ENCODE measurements at regions not wholly inside any gene's neighbourhood (a gene's known extent, or its start where the extent isn't known, plus 50 kb on each side); places are given as distances from the start of the nearest gene placed in this dataset.

GRCh38 chr2:10223932-10224720 lies 78.6 kb upstream of the HPCAL1 start:
- no peak for DNase-seq (ENCODE audit: low read depth in 2 of 2)

GRCh38 chr2:10224734-10225133 lies 78.0 kb upstream of the HPCAL1 start:
- no peak for TF ChIP-seq CTCF (conservative IDR thresholded peaks at IDR 0.05 in 1 of 2, IDR thresholded peaks at IDR 0.05 in 1 of 2; ENCODE audit: low read depth in 1 of 2, low read length in 2 of 2)
- TF ChIP-seq EZH2 (IDR thresholded peaks at IDR 0.05; ENCODE audit: low read length, missing control alignments) = no peak
- Histone ChIP-seq H2AFZ (ENCODE audit: low read length) (no peak overlapping the region), H3K27ac (ENCODE audit: insufficient read depth, low read length) (no peak overlapping the region), H3K9me3 (ENCODE audit: control insufficient read depth, insufficient read depth, low read depth, low read length) (no peaks in the 10 kb centered on the region), H3K36me3 (ENCODE audit: control insufficient read depth, insufficient read depth, low read length) (no peaks in the 10 kb centered on the region), H3K4me2 (ENCODE audit: extremely low read depth, insufficient read depth, low read length) (no peak overlapping the region), H3K27me3 (ENCODE audit: control insufficient read depth, insufficient read depth, low read length) (peaks cover 5% of the 10 kb centered on the region), H3K79me2 (ENCODE audit: control insufficient read depth, insufficient read depth, low read length) (no peaks in the 10 kb centered on the region), H3K9ac (ENCODE audit: insufficient read depth, low read length) (no peak overlapping the region), H4K20me1 (ENCODE audit: control insufficient read depth, extremely low read depth, insufficient read depth, low read length) (no peaks in the 10 kb centered on the region), H3K4me3 (replicated peaks in 1 of 4; ENCODE audit: control extremely low read depth in 1 of 4, insufficient read depth in 1 of 4, low read depth in 3 of 4, low read length in 4 of 4) (no peak overlapping the region), H3K4me1 (ENCODE audit: control insufficient read depth, extremely low read depth, insufficient read depth, low read length) (no peaks in the 10 kb centered on the region)
- no peak for DNase-seq (ENCODE audit: low read depth in 2 of 2)

More at GRCh38 chr2:10223932-10224720, 78.6 kb upstream of the HPCAL1 start:
- H3K4me1 ChIP-seq (ENCODE audit: control insufficient read depth, extremely low read depth, insufficient read depth, low read length) = no peaks in the 10 kb centered on the region
- H2AFZ ChIP-seq (ENCODE audit: low read length) = no peak overlapping the region
- TF ChIP-seq CTCF (conservative IDR thresholded peaks at IDR 0.05 in 1 of 2, IDR thresholded peaks at IDR 0.05 in 1 of 2; ENCODE audit: low read depth in 1 of 2, low read length in 2 of 2) = no peak
- TF ChIP-seq EZH2 (IDR thresholded peaks at IDR 0.05; ENCODE audit: low read length, missing control alignments) = no peak
- peaks cover 4% of the 10 kb centered on the region for H3K27me3 ChIP-seq (ENCODE audit: control insufficient read depth, insufficient read depth, low read length)
- no peak overlapping the region for H3K4me2 ChIP-seq (ENCODE audit: extremely low read depth, insufficient read depth, low read length)
- H3K4me3 ChIP-seq (replicated peaks in 1 of 4; ENCODE audit: control extremely low read depth in 1 of 4, insufficient read depth in 1 of 4, low read depth in 3 of 4, low read length in 4 of 4) = no peak overlapping the region
- no peaks in the 10 kb centered on the region for H3K79me2 ChIP-seq (ENCODE audit: control insufficient read depth, insufficient read depth, low read length)
- no peaks in the 10 kb centered on the region for H4K20me1 ChIP-seq (ENCODE audit: control insufficient read depth, extremely low read depth, insufficient read depth, low read length)
- no peaks in the 10 kb centered on the region for H3K36me3 ChIP-seq (ENCODE audit: control insufficient read depth, insufficient read depth, low read length)
- H3K27ac ChIP-seq (ENCODE audit: insufficient read depth, low read length) = no peak overlapping the region
- H3K9me3 ChIP-seq (ENCODE audit: control insufficient read depth, insufficient read depth, low read depth, low read length) = no peaks in the 10 kb centered on the region
- no peak overlapping the region for H3K9ac ChIP-seq (ENCODE audit: insufficient read depth, low read length)

- Histone ChIP-seq H3K4me3 (replicated peaks in 1 of 4; ENCODE audit: control extremely low read depth in 1 of 4, insufficient read depth in 1 of 4, low read depth in 3 of 4, low read length in 4 of 4) (no peak overlapping the region), H3K4me2 (ENCODE audit: extremely low read depth, insufficient read depth, low read length) (no peak overlapping the region), H2AFZ (ENCODE audit: low read length) (no peak overlapping the region), H3K27ac (ENCODE audit: insufficient read depth, low read length) (no peak overlapping the region), H3K79me2 (ENCODE audit: control insufficient read depth, insufficient read depth, low read length) (no peaks in the 10 kb centered on the region), H3K4me1 (ENCODE audit: control insufficient read depth, extremely low read depth, insufficient read depth, low read length) (no peaks in the 10 kb centered on the region), H3K9ac (ENCODE audit: insufficient read depth, low read length) (no peak overlapping the region), H3K36me3 (ENCODE audit: control insufficient read depth, insufficient read depth, low read length) (no peaks in the 10 kb centered on the region), H4K20me1 (ENCODE audit: control insufficient read depth, extremely low read depth, insufficient read depth, low read length) (no peaks in the 10 kb centered on the region), H3K27me3 (ENCODE audit: control insufficient read depth, insufficient read depth, low read length) (peaks cover 6% of the 10 kb centered on the region), H3K9me3 (ENCODE audit: control insufficient read depth, insufficient read depth, low read depth, low read length) (no peaks in the 10 kb centered on the region)
- DNase-seq (ENCODE audit: low read depth in 2 of 2) = no peak
- TF ChIP-seq CTCF (conservative IDR thresholded peaks at IDR 0.05 in 1 of 2, IDR thresholded peaks at IDR 0.05 in 1 of 2; ENCODE audit: low read depth in 1 of 2, low read length in 2 of 2) (no peak), EZH2 (IDR thresholded peaks at IDR 0.05; ENCODE audit: low read length, missing control alignments) (no peak)
These were observed 77.2 kb upstream of the HPCAL1 start for GRCh38 chr2:10225291-10226037.
